Cardiac muscle cell (in vitro differentiated cells and primary cell): ENCODE measurements at regions not wholly inside any gene's neighbourhood (a gene's known extent, or its start where the extent isn't known, plus 50 kb on each side); places are given as distances from the start of the nearest gene placed in this dataset.

Experiments used
- DNase-seq, 2 donors: peaks; one replicate each; pipeline versions ENCODE4 v3.0.0 to v3.0.0-alpha.2; 2010 to 2017; ENCODE audit warnings: low read depth in 1 of 2, low spot score in 1 of 2
- H3K27ac ChIP-seq: fragments of 200-600 bp; sonication (generic); 2 replicates; pipeline ENCODE4 v1.5.1; 2016
- H3K27me3 ChIP-seq: fragments of 200-600 bp; sonication (generic); 2 replicates; pipeline ENCODE4 v1.6.0; 2016; ENCODE audit warnings: control low read depth
- H3K36me3 ChIP-seq: fragments of 200-600 bp; sonication (generic); 2 replicates; pipeline ENCODE4 v1.5.1; 2016; ENCODE audit warnings: control low read depth
- H3K4me1 ChIP-seq: fragments of 200-600 bp; sonication (generic); 2 replicates; pipeline ENCODE4 v1.8.1; 2017; ENCODE audit warnings: low read depth, mild to moderate bottlenecking, mixed run types
- H3K4me3 ChIP-seq: fragments of 200-600 bp; sonication (generic); 2 replicates; pipeline ENCODE4 v1.5.1; 2016; ENCODE audit warnings: mild to moderate bottlenecking
- H3K9me3 ChIP-seq: fragments of 200-600 bp; sonication (generic); 2 replicates; pipeline ENCODE4 v1.5.1; 2017; ENCODE audit warnings: low read depth, mild to moderate bottlenecking, control low read depth
- CTCF ChIP-seq: IDR thresholded peaks from 2 replicates; pipeline ENCODE4 v1.5.1; 2012; ENCODE audit warnings: low read depth, mild to moderate bottlenecking, low read length

- Histone ChIP-seq H3K4me3 (no peak overlapping the region), H3K36me3 (no peaks in the 10 kb centered on the region), H3K27ac (no peak overlapping the region), H3K4me1 (no peaks in the 10 kb centered on the region), H3K27me3 (no peaks in the 10 kb centered on the region), H3K9me3 (no peaks in the 10 kb centered on the region)
- DNase-seq, result no peak
- no peak for TF ChIP-seq CTCF
Measured at GRCh38 chr18:34364699-34365098, 140.0 kb upstream of the NOL4 start.

DNA sequence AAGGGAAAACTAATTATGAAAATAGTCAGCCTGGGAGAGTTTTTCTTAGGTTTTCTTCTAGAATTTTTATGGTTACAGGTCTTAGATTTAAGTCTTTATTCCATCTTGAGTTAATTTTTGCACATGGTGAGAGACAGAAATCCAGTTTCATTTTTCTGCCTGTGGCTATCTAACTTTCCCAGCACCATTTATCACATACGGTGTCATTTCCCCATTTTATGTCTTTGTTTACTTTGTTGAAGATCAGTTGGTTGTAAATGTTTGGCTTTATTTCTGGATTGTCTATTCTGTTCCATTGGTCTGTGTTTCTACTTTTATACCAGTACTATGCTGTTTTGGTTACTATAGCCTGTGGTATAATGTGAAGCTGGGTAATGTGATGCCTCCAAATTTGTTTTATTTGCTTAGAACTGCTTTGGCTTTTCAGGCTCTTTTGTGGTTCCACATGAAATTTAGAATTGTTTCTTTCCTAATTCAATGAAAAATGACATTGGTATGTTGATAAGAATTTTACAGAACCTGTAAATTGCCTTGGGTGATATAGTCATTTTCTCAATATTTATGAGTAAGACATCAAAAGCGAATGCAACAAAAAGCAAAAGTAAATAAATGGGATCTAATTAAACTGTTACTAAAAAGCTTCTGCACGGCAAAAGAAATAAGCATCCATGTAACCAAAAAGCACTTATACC, 146.1 kb upstream of the NOL4 start:
- Histone ChIP-seq H3K27me3 (no peaks in the 10 kb centered on the region), H3K36me3 (no peaks in the 10 kb centered on the region), H3K27ac (no peak overlapping the region), H3K4me1 (no peaks in the 10 kb centered on the region), H3K4me3 (no peak overlapping the region), H3K9me3 (no peaks in the 10 kb centered on the region)
- no peak for DNase-seq
- no peak for TF ChIP-seq CTCF

- H3K4me3 ChIP-seq, result no peak overlapping the region
Measured at GRCh38 chr18:34380326-34380725, 155.6 kb upstream of the NOL4 start.

DNA sequence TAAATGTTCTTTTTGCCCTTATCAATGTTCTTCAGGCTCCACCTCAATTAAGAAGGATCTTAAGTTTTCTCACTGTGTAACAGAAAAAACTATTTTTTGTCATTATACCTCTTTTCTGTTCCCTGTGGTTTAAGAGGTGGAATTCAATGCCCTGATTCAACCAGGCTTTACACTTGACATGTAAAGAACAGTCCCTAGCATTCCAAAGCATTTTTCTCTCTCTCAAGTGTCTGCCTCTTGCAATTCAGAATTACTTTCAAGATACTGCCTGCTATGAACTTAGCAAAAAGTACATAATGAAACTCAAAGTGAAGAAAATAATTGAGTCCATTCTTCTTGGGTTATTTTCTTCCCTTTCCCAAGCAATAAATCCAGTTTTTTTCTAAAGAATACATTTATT, 160.6 kb upstream of the NOL4 start:
- Histone ChIP-seq H3K4me1 (peaks cover 5% of the 10 kb centered on the region), H3K4me3 (no peak overlapping the region), H3K36me3 (no peaks in the 10 kb centered on the region), H3K27me3 (no peaks in the 10 kb centered on the region), H3K9me3 (no peaks in the 10 kb centered on the region), H3K27ac (no peak overlapping the region)
- peak in 1 of 2 donors; percentile 1 for DNase-seq
- no peak for TF ChIP-seq CTCF

More at GRCh38 chr18:34380326-34380725, 155.6 kb upstream of the NOL4 start:
- Histone ChIP-seq H3K36me3 (no peaks in the 10 kb centered on the region), H3K9me3 (no peaks in the 10 kb centered on the region), H3K27me3 (no peaks in the 10 kb centered on the region), H3K27ac (no peak overlapping the region), H3K4me1 (peaks cover 5% of the 10 kb centered on the region)
- no peak for TF ChIP-seq CTCF
- DNase-seq, result no peak

DNA sequence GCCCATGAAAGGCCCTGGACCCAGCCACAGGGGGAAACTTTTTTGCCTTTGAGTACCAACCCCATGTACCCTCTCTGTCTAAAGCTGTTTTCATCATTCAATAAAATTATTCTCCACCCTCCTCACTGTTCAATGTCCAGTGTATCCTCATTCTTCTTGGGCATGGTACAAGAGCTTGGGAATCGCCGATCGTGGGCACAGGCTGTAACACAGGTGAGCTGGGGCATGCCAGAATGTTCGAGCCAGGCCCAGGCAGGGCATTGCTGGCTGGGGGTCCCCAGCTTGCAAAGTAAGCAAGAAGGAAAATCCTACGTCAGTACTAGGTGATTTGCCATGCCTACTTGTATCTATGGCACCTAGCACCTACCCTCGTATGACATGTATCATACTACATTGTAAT, 162.1 kb upstream of the NOL4 start:
- no peak for TF ChIP-seq CTCF
- H3K36me3 ChIP-seq, result no peaks in the 10 kb centered on the region

More for the DNA sequence above, 162.1 kb upstream of the NOL4 start:
- Histone ChIP-seq H3K27me3 (no peaks in the 10 kb centered on the region), H3K9me3 (no peaks in the 10 kb centered on the region), H3K27ac (no peak overlapping the region), H3K4me1 (peaks cover 5% of the 10 kb centered on the region), H3K4me3 (no peak overlapping the region)
- no peak for DNase-seq
